HUES6 (cell line): ENCODE measurements at regions not wholly inside any gene's neighbourhood (a gene's known extent, or its start where the extent isn't known, plus 50 kb on each side); places are given as distances from the start of the nearest gene placed in this dataset.
A peak's percentile ranks its signal among the peaks of the same experiment; 100 is the strongest.

Source experiments
- H3K27ac ChIP-seq: 2 replicates; pipeline ENCODE4 v1.7.0; 2013; ENCODE audit warnings: low read depth, mild to moderate bottlenecking, low read length, inconsistent platforms
- H3K27me3 ChIP-seq: 2 replicates; pipeline ENCODE4 v1.6.1; 2013; ENCODE audit warnings: low read length; ENCODE audit not compliant: control insufficient read depth, insufficient read depth
- H3K36me3 ChIP-seq: 2 replicates; pipeline ENCODE4 v1.6.1; 2013; ENCODE audit warnings: low read length; ENCODE audit not compliant: control insufficient read depth, insufficient read depth
- H3K4me1 ChIP-seq: 2 replicates; pipeline ENCODE4 v1.6.1; 2013; ENCODE audit warnings: low read length; ENCODE audit not compliant: control insufficient read depth, insufficient read depth
- H3K4me3 ChIP-seq: 2 replicates; pipeline ENCODE4 v1.5.1; 2013; ENCODE audit warnings: low read depth, low read length
- H3K9ac ChIP-seq: one replicate; pipeline ENCODE4 v1.6.1; 2013; ENCODE audit warnings: mild to moderate bottlenecking, low read length
- H3K9me3 ChIP-seq: 2 replicates; pipeline ENCODE4 v1.6.1; 2013; ENCODE audit warnings: low read depth, low read length; ENCODE audit not compliant: control insufficient read depth, insufficient read depth

- H3K4me3 ChIP-seq = no peak overlapping the region
- no peak overlapping the region for H3K9ac ChIP-seq
Observed at GRCh38 chr18:26700728-26701127, 152.4 kb upstream of the KCTD1 start.

GRCh38 chr18:26700201-26700600, 151.8 kb upstream of the KCTD1 start:
- H3K4me1 ChIP-seq = peaks cover 20% of the 10 kb centered on the region; the same call in 1 of the 2 replicates
- no peaks in the 10 kb centered on the region; the same call in 1 of the 2 replicates for H3K9me3 ChIP-seq
- no peak overlapping the region for H3K9ac ChIP-seq
- peaks cover 72% of the 10 kb centered on the region for H3K27me3 ChIP-seq
- H3K4me3 ChIP-seq = no peak overlapping the region
- no peaks in the 10 kb centered on the region for H3K36me3 ChIP-seq
- H3K27ac ChIP-seq = no peak overlapping the region

More at GRCh38 chr18:26700728-26701127, 152.4 kb upstream of the KCTD1 start:
- Histone ChIP-seq H3K27me3 (peaks cover 68% of the 10 kb centered on the region), H3K4me1 (peaks cover 20% of the 10 kb centered on the region; the same call in 1 of the 2 replicates), H3K36me3 (no peaks in the 10 kb centered on the region), H3K27ac (no peak overlapping the region), H3K9me3 (no peaks in the 10 kb centered on the region)

- Histone ChIP-seq H3K36me3 (no peaks in the 10 kb centered on the region), H3K4me3 (no peak overlapping the region), H3K9me3 (no peaks in the 10 kb centered on the region; the same call in 1 of the 2 replicates), H3K27me3 (peaks cover 54% of the 10 kb centered on the region), H3K9ac (no peak overlapping the region), H3K27ac (no peak overlapping the region), H3K4me1 (peaks cover 11% of the 10 kb centered on the region; the same call in 1 of the 2 replicates)
Observed at GRCh38 chr18:26697186-26697884, 149.0 kb upstream of the KCTD1 start.

GRCh38 chr18:26696786-26697185, 148.4 kb upstream of the KCTD1 start:
- peaks cover under 1% of the 10 kb centered on the region; the same call in 1 of the 2 replicates for H3K9me3 ChIP-seq
- H3K27me3 ChIP-seq = peaks cover 49% of the 10 kb centered on the region
- no peak overlapping the region for H3K4me3 ChIP-seq
- H3K4me1 ChIP-seq = peaks cover 11% of the 10 kb centered on the region; the same call in 1 of the 2 replicates
- H3K27ac ChIP-seq = no peak overlapping the region
- H3K36me3 ChIP-seq = no peaks in the 10 kb centered on the region
- no peak overlapping the region for H3K9ac ChIP-seq

- peaks cover 11% of the 10 kb centered on the region; the same call in 1 of the 2 replicates for H3K4me1 ChIP-seq
- no peak overlapping the region for H3K4me3 ChIP-seq
- H3K9ac ChIP-seq = no peak overlapping the region
- no peaks in the 10 kb centered on the region for H3K36me3 ChIP-seq
- no peak overlapping the region for H3K27ac ChIP-seq
- H3K9me3 ChIP-seq = peaks cover 3% of the 10 kb centered on the region; the same call in 1 of the 2 replicates
- H3K27me3 ChIP-seq = peaks cover 44% of the 10 kb centered on the region
Observed at GRCh38 chr18:26696308-26696707, 148.0 kb upstream of the KCTD1 start.

GRCh38 chr18:26689226-26689879, 141.0 kb upstream of the KCTD1 start:
- Histone ChIP-seq H3K9ac (no peak overlapping the region), H3K4me1 (peaks cover 28% of the 10 kb centered on the region), H3K9me3 (peaks cover 7% of the 10 kb centered on the region; the same call in 1 of the 2 replicates), H3K36me3 (no peaks in the 10 kb centered on the region), H3K4me3 (no peak overlapping the region), H3K27me3 (no peaks in the 10 kb centered on the region), H3K27ac (no peak overlapping the region)

GRCh38 chr18:26686532-26686931, 138.2 kb upstream of the KCTD1 start:
- Histone ChIP-seq H3K9ac (no peak overlapping the region), H3K9me3 (peaks cover 4% of the 10 kb centered on the region; the same call in 1 of the 2 replicates), H3K4me1 (peaks cover 30% of the 10 kb centered on the region), H3K36me3 (no peaks in the 10 kb centered on the region), H3K4me3 (no peak overlapping the region), H3K27me3 (peaks cover 3% of the 10 kb centered on the region; the same call in 1 of the 2 replicates), H3K27ac (no peak overlapping the region)

- Histone ChIP-seq H3K9ac (peak overlapping the region; percentile 34), H3K27me3 (peaks cover 12% of the 10 kb centered on the region), H3K4me3 (no peak overlapping the region), H3K9me3 (no peaks in the 10 kb centered on the region), H3K36me3 (no peaks in the 10 kb centered on the region), H3K27ac (no peak overlapping the region), H3K4me1 (peaks cover 30% of the 10 kb centered on the region)
Observed at GRCh38 chr18:26685438-26686157, 137.2 kb upstream of the KCTD1 start.

GRCh38 chr18:26677957-26678356, 129.6 kb upstream of the KCTD1 start:
- H3K9me3 ChIP-seq = peaks cover 15% of the 10 kb centered on the region
- no peak overlapping the region for H3K4me3 ChIP-seq
- peaks cover 18% of the 10 kb centered on the region for H3K27me3 ChIP-seq
- no peak overlapping the region for H3K27ac ChIP-seq
- no peaks in the 10 kb centered on the region for H3K36me3 ChIP-seq
- no peak overlapping the region for H3K9ac ChIP-seq
- H3K4me1 ChIP-seq = no peaks in the 10 kb centered on the region

GRCh38 chr18:26667046-26667445, 118.7 kb upstream of the KCTD1 start:
- peaks cover 3% of the 10 kb centered on the region for H3K27me3 ChIP-seq
- H3K4me1 ChIP-seq = no peaks in the 10 kb centered on the region
- no peaks in the 10 kb centered on the region for H3K9me3 ChIP-seq
- no peaks in the 10 kb centered on the region for H3K36me3 ChIP-seq
- H3K9ac ChIP-seq = no peak overlapping the region
- H3K27ac ChIP-seq = no peak overlapping the region
- no peak overlapping the region for H3K4me3 ChIP-seq
